SK-N-SH treated with all-trans-retinoic acid at 6 μM for 48 hours (cell line): ENCODE measurements at regions not wholly inside any gene's neighbourhood (a gene's known extent, or its start where the extent isn't known, plus 50 kb on each side); places are given as distances from the start of the nearest gene placed in this dataset.

Source experiments
- ARNTL ChIP-seq: fragments of 450-650 bp; formaldehyde crosslinking; IDR thresholded peaks from 2 replicates; pipeline ENCODE4 v1.5.0; 2020; ENCODE audit warnings: low read depth, mild to moderate bottlenecking, moderate library complexity, borderline replicate concordance
- CSDC2 ChIP-seq: fragments of 250-450 bp; sonication (Bioruptor Pico); IDR thresholded peaks from 2 replicates; pipeline ENCODE4 v1.5.0; 2020; ENCODE audit warnings: mild to moderate bottlenecking, moderate library complexity
- ESRRG ChIP-seq: fragments of 250-450 bp; sonication (Bioruptor Pico); IDR thresholded peaks from 2 replicates; pipeline ENCODE4 v1.6.1; 2021; ENCODE audit warnings: mild to moderate bottlenecking
- OSR1 ChIP-seq: fragments of 250-450 bp; sonication (Bioruptor Pico); IDR thresholded peaks from 2 replicates; pipeline ENCODE4 v1.8.0; 2022; ENCODE audit warnings: moderate library complexity, mild to moderate bottlenecking, inconsistent platforms
- SNAI2 ChIP-seq: fragments of 250-450 bp; sonication (Bioruptor Pico); IDR thresholded peaks from 2 replicates; pipeline ENCODE4 v1.5.0; 2020; ENCODE audit warnings: mild to moderate bottlenecking, moderate library complexity
- ZFP3 ChIP-seq: fragments of 250-450 bp; sonication (Bioruptor Pico); IDR thresholded peaks from 2 replicates; pipeline ENCODE4 v1.5.0; 2020; ENCODE audit warnings: mild to moderate bottlenecking, moderate library complexity
- TF ChIP-seq, protein P1 (sequence below): fragments of 250-450 bp; sonication (Bioruptor Pico); IDR thresholded peaks from 2 replicates; pipeline ENCODE4 v1.8.0; 2020; ENCODE audit warnings: mild to moderate bottlenecking, moderate library complexity, borderline replicate concordance
- TF ChIP-seq, protein P2 (sequence below): fragments of 250-450 bp; sonication (Bioruptor Pico); IDR thresholded peaks from 2 replicates; pipeline ENCODE4 v1.8.0; 2021; ENCODE audit warnings: low read depth, mild to moderate bottlenecking, moderate library complexity, borderline replicate concordance

DNA sequence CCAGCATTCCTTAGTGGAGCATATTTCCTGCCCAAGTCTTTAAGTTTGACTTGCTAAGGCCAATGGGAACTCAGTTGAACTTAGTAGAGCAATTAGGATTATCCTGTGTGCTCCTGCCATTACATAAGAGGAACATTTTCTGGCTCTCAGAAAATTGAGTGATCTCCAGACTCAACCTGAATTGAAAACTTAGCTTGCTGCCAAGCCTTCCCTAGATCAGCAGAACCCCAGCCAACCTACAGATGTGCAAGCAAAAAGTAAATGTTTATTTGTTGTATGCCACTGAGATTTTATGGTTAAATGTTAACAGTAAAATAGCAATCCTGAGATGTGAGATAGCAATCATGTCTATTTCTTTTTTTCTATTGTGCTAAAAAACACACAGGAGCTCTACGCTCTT is 350.9 kb downstream of the OLFM4 start:
- TF ChIP-seq OSR1 (CRISPR knock-in tag), result no peak
- TF ChIP-seq ZFP3 (CRISPR knock-in tag), result no peak
- TF ChIP-seq, protein P1, sequence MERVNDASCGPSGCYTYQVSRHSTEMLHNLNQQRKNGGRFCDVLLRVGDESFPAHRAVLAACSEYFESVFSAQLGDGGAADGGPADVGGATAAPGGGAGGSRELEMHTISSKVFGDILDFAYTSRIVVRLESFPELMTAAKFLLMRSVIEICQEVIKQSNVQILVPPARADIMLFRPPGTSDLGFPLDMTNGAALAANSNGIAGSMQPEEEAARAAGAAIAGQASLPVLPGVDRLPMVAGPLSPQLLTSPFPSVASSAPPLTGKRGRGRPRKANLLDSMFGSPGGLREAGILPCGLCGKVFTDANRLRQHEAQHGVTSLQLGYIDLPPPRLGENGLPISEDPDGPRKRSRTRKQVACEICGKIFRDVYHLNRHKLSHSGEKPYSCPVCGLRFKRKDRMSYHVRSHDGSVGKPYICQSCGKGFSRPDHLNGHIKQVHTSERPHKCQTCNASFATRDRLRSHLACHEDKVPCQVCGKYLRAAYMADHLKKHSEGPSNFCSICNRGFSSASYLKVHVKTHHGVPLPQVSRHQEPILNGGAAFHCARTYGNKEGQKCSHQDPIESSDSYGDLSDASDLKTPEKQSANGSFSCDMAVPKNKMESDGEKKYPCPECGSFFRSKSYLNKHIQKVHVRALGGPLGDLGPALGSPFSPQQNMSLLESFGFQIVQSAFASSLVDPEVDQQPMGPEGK (CRISPR knock-in tag), result no peak
- TF ChIP-seq SNAI2 (CRISPR knock-in tag), result no peak
- no peak for TF ChIP-seq ESRRG (CRISPR knock-in tag)
- no peak for TF ChIP-seq CSDC2 (CRISPR knock-in tag)
- TF ChIP-seq ARNTL, result no peak
- TF ChIP-seq, protein P2, sequence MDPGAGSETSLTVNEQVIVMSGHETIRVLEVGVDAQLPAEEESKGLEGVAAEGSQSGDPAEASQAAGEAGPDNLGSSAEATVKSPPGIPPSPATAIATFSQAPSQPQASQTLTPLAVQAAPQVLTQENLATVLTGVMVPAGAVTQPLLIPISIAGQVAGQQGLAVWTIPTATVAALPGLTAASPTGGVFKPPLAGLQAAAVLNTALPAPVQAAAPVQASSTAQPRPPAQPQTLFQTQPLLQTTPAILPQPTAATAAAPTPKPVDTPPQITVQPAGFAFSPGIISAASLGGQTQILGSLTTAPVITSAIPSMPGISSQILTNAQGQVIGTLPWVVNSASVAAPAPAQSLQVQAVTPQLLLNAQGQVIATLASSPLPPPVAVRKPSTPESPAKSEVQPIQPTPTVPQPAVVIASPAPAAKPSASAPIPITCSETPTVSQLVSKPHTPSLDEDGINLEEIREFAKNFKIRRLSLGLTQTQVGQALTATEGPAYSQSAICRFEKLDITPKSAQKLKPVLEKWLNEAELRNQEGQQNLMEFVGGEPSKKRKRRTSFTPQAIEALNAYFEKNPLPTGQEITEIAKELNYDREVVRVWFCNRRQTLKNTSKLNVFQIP, result no peak
